Stimulated activated memory B cell treated with anti-CD40 and anti-IgM and Interleukin-4, amounts not matched to agents 10 μg/mL and 1 μg/mL and 100 μg/mL, for 72 hours (primary cell): ENCODE measurements at regions not wholly inside any gene's neighbourhood (a gene's known extent, or its start where the extent isn't known, plus 50 kb on each side); places are given as distances from the start of the nearest gene placed in this dataset.
"Not testable (repeated sequence)": the region's sequence is repeated elsewhere in the genome, so short reads cannot be mapped to it uniquely, and the experiment has no call there.

Experiments
- ATAC-seq: fragments of 150-1000 bp; cut with Tn5 transposase; 2 replicates; pipeline ENCODE4 v1.10.0; 2021
- H3K27ac Mint-ChIP-seq: one replicate; pipeline ENCODE4 v1.8.0; 2022; ENCODE audit warnings: mild to moderate bottlenecking, mixed read lengths
- H3K27me3 Mint-ChIP-seq: one replicate; pipeline ENCODE4 v1.8.0; 2022; ENCODE audit warnings: mixed read lengths
- H3K36me3 Mint-ChIP-seq: one replicate; pipeline ENCODE4 v1.8.0; 2022; ENCODE audit warnings: mixed read lengths
- H3K4me1 Mint-ChIP-seq: one replicate; pipeline ENCODE4 v1.8.0; 2022; ENCODE audit warnings: mixed read lengths
- H3K4me3 Mint-ChIP-seq: one replicate; pipeline ENCODE4 v1.8.0; 2022; ENCODE audit warnings: mild to moderate bottlenecking, moderate library complexity, mixed read lengths
- H3K9me3 Mint-ChIP-seq: one replicate; pipeline ENCODE4 v1.8.0; 2022; ENCODE audit warnings: mixed read lengths

DNA sequence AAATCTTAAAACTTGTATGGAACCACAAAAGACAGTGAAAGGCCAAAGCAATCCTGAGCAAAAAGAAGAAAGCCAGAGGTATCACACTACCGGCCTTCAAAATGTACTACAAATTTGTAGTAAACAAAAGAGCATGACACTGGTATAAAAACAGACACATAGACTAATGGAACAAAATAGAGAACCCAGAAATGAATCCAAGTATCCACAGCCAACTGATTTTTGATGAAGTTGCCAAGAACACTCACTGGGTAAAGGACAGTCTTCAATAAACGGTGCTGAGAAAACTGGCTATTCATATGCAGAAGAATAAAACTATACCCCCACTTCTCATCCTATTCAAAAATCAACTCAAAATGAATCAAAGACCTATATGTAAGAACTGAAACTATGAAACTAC, 390.1 kb downstream of the PRELID2 start:
- H3K9me3 Mint-ChIP-seq = peaks cover 9% of the 10 kb centered on the region
- no peaks in the 10 kb centered on the region for H3K4me1 Mint-ChIP-seq
- no peaks in the 10 kb centered on the region for H3K27me3 Mint-ChIP-seq
- H3K36me3 Mint-ChIP-seq = no peaks in the 10 kb centered on the region
- no peak overlapping the region for H3K4me3 Mint-ChIP-seq
- ATAC-seq = no peak
- H3K27ac Mint-ChIP-seq = no peak overlapping the region

DNA sequence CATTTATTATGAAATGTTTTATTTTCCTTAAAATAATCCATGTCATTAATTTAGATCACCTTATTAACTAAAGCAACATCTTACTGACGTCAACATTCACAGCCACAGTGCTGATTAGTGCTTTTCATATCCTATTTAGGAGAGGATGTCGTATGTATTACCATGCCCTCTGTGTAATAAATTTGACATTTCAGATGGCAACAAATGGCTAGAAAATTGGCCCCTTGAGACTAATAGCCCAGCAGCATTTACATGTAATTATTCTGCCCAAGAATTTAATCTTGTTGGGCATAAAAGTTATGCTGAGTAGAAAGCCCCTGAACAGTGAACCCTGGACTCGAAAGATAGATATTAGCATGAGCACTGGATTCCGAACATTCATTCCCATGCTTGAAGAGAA, 391.2 kb downstream of the PRELID2 start:
- Mint-ChIP-seq H3K9me3 (peaks cover 11% of the 10 kb centered on the region), H3K4me3 (no peak overlapping the region), H3K36me3 (no peaks in the 10 kb centered on the region), H3K27ac (no peak overlapping the region), H3K27me3 (no peaks in the 10 kb centered on the region), H3K4me1 (no peaks in the 10 kb centered on the region)
- no peak for ATAC-seq

DNA sequence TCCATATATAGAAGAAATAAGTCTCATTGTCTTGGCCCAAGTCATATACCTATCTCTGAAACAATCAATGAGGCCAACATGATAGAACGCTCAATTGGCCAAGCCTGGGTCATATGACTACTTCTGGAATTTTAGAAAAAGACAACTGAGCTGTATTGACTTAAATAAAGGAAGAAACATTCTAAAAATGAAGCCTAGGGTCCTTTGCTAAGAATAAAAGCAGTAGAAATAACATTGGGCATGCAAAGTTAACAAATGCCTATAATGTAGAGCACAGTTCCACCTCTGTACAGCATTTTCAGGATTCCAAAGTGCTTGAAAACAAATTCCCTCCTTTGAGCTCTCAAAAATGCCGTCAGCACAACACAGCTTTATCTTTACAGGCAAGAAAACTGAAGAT, 391.8 kb downstream of the PRELID2 start:
- H3K9me3 Mint-ChIP-seq = peaks cover 11% of the 10 kb centered on the region

DNA sequence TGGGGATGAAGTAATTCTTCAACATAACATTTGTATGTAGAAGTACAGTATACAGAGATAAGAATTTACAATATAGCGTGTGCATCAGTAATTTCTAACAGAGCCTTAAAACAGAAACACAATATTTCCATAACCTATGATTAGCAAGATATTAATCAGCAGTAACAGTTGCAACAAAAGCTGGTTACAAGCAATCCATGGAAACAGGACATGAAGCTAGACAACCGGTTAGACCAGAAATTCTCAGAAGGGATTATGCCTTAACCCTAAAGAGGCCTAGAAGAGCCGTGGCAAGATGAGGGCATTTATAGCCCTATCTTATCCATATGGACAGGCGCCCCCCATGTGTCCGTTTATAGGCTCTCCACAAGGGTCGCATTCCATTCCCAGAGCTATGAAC, 392.5 kb downstream of the PRELID2 start:
- peaks cover 11% of the 10 kb centered on the region for H3K9me3 Mint-ChIP-seq
- not testable (repeated sequence) for ATAC-seq, H3K4me3 Mint-ChIP-seq, H3K27me3 Mint-ChIP-seq, H3K4me1 Mint-ChIP-seq, H3K27ac Mint-ChIP-seq, H3K36me3 Mint-ChIP-seq

More for the DNA sequence above, 391.8 kb downstream of the PRELID2 start:
- Mint-ChIP-seq H3K36me3 (no peaks in the 10 kb centered on the region), H3K4me3 (no peak overlapping the region), H3K27ac (no peak overlapping the region), H3K27me3 (no peaks in the 10 kb centered on the region), H3K4me1 (no peaks in the 10 kb centered on the region)
- no peak for ATAC-seq

DNA sequence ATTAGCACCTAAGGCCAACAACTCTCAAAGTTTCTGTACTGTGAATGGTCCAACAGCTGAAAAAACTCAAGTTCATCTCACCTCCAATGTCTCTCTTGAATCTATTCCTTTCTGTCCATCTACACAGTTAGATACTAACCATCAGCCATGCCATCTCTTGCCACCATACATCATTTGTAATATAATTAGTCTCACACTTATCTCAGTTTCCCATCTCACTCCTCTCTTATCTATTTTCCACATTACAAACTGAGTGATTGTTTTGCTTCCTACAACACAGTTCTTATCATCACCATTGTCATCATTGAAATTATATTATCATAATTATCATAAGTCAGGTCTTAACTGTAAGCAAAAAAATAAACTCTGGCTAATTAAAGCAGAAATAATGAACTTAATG, 393.9 kb downstream of the PRELID2 start:
- no peak overlapping the region for H3K27ac Mint-ChIP-seq
- H3K4me1 Mint-ChIP-seq = no peaks in the 10 kb centered on the region

DNA sequence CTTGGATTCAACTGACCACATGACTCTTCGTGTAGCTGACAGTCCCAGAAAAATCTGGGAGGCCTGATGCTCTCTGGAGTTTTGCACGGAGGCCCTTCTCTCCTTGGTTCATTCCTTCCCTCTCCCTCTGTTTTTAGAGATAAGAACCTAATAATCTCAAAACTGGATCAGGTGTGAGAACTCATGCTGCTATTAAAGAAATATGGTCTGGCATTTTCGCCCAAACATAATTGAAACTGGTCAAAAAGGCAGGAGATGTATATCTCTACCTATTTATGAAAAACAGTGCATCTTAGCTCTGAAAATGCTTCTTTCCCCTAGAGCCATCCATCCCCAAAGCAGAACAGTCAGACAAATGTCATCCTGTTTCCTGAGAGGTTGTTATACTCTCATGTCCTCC, 397.5 kb downstream of the PRELID2 start:
- no peak overlapping the region for H3K4me3 Mint-ChIP-seq
- H3K9me3 Mint-ChIP-seq = peaks cover 8% of the 10 kb centered on the region
- H3K36me3 Mint-ChIP-seq = no peaks in the 10 kb centered on the region
- no peaks in the 10 kb centered on the region for H3K4me1 Mint-ChIP-seq
- H3K27me3 Mint-ChIP-seq = no peaks in the 10 kb centered on the region
- ATAC-seq = no peak
- H3K27ac Mint-ChIP-seq = no peak overlapping the region

More for the DNA sequence above, 393.9 kb downstream of the PRELID2 start:
- H3K4me3 Mint-ChIP-seq = no peak overlapping the region
- H3K27me3 Mint-ChIP-seq = no peaks in the 10 kb centered on the region
- peaks cover 12% of the 10 kb centered on the region for H3K9me3 Mint-ChIP-seq
- ATAC-seq = no peak
- H3K36me3 Mint-ChIP-seq = no peaks in the 10 kb centered on the region

DNA sequence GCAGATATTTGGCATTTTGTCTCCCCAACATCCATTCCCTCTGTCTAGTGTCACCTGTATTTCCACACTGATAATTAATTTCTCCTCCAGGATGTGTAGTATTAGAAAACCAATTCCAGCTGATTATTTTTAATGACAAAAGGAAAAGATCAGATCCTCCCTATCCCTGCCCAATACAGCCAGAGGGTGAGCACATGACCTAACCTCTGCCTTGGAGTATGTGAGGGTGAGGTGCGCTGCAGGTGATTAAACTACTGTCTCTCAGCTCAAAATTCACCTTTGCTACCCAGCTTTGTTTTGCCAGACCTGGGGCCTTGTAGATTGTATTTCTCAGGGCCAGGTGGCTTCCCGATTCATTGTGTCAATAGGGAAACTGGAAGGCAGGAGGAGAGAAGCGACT, 402.1 kb downstream of the PRELID2 start:
- Mint-ChIP-seq H3K36me3 (no peaks in the 10 kb centered on the region), H3K27me3 (no peaks in the 10 kb centered on the region), H3K27ac (no peak overlapping the region), H3K9me3 (peaks cover 13% of the 10 kb centered on the region), H3K4me1 (no peaks in the 10 kb centered on the region), H3K4me3 (no peak overlapping the region)
- no peak for ATAC-seq

DNA sequence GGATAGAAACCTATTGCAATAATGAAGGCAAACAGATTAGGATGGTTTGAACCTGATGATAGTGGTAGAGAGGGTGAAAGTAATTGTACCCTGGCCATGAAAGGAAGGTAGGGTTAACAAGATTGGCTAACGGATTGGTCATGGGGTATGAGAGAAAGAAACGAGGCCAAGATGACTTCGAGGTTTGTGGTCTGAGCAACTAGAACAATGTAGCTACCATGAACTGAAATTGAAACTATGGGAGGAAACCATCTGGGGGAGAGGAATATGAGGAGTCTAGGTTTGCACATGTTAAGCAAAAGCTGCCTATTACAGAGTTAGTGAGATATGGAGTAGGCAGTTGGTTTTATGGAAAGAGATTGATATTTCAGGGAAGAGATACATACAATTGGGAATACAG, 406.0 kb downstream of the PRELID2 start:
- Mint-ChIP-seq H3K4me3 (no peak overlapping the region), H3K9me3 (peaks cover 12% of the 10 kb centered on the region), H3K27me3 (no peaks in the 10 kb centered on the region), H3K27ac (no peak overlapping the region), H3K36me3 (no peaks in the 10 kb centered on the region), H3K4me1 (no peaks in the 10 kb centered on the region)
- no peak for ATAC-seq

DNA sequence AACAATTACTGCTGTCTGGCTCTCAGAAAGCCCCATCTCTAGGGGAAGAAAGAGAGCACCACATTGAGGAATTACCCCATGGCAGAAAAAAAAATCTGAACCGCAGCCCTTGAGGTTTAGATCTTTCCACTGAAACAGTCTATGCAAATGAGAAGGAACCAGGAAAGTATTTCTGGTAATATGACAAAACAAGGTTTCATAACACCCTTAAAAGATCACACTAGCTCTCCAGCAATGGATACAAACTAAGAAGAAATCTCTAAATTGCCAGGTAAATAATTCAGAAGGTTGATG, 427.1 kb downstream of the PRELID2 start:
- Mint-ChIP-seq H3K9me3 (peaks cover 30% of the 10 kb centered on the region), H3K36me3 (no peaks in the 10 kb centered on the region), H3K27ac (no peak overlapping the region), H3K27me3 (no peaks in the 10 kb centered on the region), H3K4me3 (no peak overlapping the region), H3K4me1 (no peaks in the 10 kb centered on the region)
- ATAC-seq = no peak

DNA sequence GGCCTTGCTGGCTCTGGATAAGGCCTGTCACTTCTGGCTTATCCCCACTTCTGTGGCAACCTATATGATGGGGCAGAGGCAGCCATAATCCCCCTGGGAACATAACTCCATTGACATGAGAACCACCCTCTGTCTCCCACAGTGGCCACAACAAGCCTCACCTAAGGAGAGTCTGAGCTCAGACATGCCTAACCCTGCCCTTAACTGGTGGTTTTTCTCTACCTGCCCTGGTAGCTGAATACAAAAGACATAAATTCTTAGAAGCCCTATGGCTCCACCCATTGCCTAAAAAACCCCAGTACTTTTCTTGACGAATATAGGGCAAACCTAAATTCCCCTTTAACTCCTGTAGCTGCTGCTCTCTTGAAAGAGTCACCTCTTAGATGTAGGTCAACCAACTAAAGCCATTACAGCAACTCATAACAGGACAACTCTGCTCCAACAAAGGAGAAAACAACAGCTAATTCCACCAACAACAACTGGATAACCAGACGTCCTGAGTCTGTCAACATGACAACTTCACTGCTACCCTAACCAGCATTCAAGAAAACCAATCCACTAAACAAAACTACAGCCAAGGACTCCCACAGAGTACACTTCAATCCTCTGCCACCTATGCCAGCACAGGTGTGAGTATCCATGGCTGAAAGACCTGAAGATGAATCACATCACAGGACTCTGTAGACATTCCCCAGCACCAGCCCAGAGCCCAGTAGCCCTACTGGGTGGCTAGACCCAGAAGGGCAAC, 427.7 kb downstream of the PRELID2 start:
- ATAC-seq = no peak
- no peaks in the 10 kb centered on the region for H3K27me3 Mint-ChIP-seq
- H3K36me3 Mint-ChIP-seq = no peaks in the 10 kb centered on the region
- H3K4me3 Mint-ChIP-seq = no peak overlapping the region
- H3K4me1 Mint-ChIP-seq = no peaks in the 10 kb centered on the region
- no peak overlapping the region for H3K27ac Mint-ChIP-seq
- H3K9me3 Mint-ChIP-seq = peaks cover 27% of the 10 kb centered on the region

DNA sequence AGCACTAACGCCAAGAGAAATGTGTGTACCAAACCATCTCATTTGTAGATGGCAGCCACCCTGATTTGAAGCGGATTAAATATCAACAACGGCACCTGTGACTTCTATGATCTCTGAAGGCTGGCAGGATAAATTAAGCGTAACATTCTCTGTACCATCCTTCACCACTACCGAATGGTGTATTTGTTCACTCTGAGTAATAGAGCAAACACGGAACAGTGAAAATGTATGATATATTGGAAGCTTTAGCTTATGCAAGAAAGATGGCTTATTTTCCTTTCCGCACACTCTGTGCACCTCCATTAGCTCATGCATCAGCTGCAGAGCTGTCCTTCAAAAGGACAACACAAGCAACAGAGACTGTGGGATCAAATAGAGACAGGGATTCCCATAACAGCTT, 431.1 kb downstream of the PRELID2 start:
- Mint-ChIP-seq H3K27ac (no peak overlapping the region), H3K4me1 (no peaks in the 10 kb centered on the region), H3K9me3 (peaks cover 18% of the 10 kb centered on the region), H3K27me3 (no peaks in the 10 kb centered on the region), H3K36me3 (no peaks in the 10 kb centered on the region), H3K4me3 (no peak overlapping the region)
- ATAC-seq = no peak

DNA sequence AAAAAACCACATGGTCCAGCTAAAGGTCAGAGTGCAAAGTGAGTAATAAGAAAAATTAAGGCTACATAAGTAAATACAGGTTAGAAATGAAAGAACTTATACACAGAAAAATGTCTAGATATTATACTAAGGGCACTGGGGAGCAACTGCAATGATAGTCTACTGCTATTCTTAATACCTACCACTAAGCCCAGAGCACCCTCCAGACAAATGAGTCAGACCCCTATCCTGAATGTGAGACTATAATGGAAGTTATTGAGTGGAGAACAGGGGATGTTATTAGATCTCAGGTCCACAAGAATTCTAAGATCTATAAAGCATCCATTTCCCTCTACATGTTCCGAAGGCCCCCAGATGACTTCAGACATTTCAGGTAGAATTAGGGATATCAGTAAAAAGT, 438.3 kb downstream of the PRELID2 start:
- peaks cover 4% of the 10 kb centered on the region for H3K9me3 Mint-ChIP-seq
- H3K27me3 Mint-ChIP-seq = no peaks in the 10 kb centered on the region
- no peak overlapping the region for H3K27ac Mint-ChIP-seq
- H3K4me1 Mint-ChIP-seq = no peaks in the 10 kb centered on the region
- ATAC-seq = no peak
- H3K36me3 Mint-ChIP-seq = no peaks in the 10 kb centered on the region
- H3K4me3 Mint-ChIP-seq = no peak overlapping the region

DNA sequence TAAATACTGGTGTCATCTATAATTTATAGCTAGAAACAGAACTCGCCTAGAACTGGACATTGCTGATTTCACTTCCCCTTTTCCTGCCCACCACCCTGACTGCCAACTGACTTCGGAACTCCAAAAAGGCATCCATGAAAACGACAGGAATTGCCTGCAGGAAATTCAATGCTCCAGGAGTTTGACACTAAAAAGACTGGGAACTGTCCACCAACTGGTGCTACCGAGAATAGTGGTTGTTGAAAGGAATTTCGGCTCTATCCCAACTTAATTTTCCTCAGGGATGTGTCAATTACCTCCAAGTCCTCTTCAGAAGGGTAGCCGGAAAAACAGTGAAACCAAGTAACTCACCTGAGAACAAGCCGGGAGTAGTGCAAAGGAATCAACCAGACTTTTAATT, 440.0 kb downstream of the PRELID2 start:
- H3K36me3 Mint-ChIP-seq, H3K27me3 Mint-ChIP-seq, ATAC-seq, H3K9me3 Mint-ChIP-seq, H3K4me1 Mint-ChIP-seq, H3K27ac Mint-ChIP-seq, H3K4me3 Mint-ChIP-seq: not testable (repeated sequence)

DNA sequence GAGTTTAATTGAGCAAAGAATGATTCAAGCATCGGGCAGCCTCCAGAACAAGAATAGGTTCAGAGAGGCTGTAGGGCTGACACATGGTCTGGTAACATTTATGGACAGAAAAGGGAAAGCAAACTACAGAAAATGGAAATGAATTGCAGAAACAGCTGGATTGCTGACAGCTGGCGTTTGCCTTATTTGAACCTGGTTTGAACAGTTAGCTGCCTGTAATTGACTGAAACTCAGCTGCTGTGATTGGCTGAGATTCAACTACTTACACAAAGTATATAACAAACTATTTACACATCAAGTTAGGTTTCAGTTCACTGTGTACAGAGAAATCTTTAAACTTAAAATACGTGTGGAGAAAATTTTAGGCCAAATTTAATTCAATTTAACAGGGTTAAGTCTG, 441.7 kb downstream of the PRELID2 start:
- Mint-ChIP-seq H3K36me3 (no peaks in the 10 kb centered on the region), H3K4me1 (no peaks in the 10 kb centered on the region), H3K27ac (no peak overlapping the region), H3K9me3 (peaks cover 14% of the 10 kb centered on the region), H3K27me3 (no peaks in the 10 kb centered on the region), H3K4me3 (no peak overlapping the region)
- ATAC-seq = no peak

DNA sequence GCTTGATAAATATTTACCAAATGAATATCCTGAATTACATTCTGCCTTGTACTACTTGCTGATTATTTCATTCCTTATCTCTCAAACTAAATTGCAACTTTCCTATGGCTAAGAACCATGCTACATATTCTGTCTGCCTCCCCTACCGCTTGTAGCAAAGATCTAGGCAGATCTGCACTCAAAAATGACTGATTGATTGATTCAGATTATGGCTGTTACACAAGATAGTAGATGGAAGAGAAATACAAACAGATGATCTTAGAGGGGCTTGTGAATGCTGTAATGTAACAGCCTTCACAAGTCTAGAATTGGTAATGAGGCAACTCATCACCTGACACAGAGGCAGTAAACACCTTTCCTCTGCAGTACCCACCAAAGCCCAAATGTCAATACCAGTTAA, 446.1 kb downstream of the PRELID2 start:
- peaks cover 15% of the 10 kb centered on the region for H3K9me3 Mint-ChIP-seq
- no peak overlapping the region for H3K4me3 Mint-ChIP-seq
- ATAC-seq = no peak

DNA sequence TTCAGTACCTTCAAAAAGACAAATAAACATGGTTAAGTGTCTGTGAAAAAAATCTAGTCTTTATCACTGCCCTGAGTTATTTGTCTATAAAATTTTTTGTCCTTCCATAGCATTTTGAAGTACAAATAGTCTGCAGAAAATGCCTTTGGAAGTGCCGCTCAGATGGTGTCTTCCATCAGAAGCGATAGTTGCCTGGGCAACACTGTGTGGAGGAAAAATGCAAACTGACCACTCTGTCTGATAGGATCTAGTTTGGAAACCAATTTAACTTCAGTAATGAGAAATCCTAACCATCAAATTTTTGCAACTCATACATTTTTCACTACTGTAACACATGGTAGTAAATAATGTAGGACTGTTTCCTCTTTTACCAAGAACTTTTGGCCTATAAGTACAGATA, 449.9 kb downstream of the PRELID2 start:
- Mint-ChIP-seq H3K4me3 (no peak overlapping the region), H3K4me1 (no peaks in the 10 kb centered on the region), H3K36me3 (no peaks in the 10 kb centered on the region), H3K27ac (no peak overlapping the region), H3K27me3 (no peaks in the 10 kb centered on the region), H3K9me3 (peaks cover 11% of the 10 kb centered on the region)
- no peak for ATAC-seq

More for the DNA sequence above, 446.1 kb downstream of the PRELID2 start:
- Mint-ChIP-seq H3K4me1 (no peaks in the 10 kb centered on the region), H3K27ac (no peak overlapping the region), H3K36me3 (no peaks in the 10 kb centered on the region), H3K27me3 (no peaks in the 10 kb centered on the region)

DNA sequence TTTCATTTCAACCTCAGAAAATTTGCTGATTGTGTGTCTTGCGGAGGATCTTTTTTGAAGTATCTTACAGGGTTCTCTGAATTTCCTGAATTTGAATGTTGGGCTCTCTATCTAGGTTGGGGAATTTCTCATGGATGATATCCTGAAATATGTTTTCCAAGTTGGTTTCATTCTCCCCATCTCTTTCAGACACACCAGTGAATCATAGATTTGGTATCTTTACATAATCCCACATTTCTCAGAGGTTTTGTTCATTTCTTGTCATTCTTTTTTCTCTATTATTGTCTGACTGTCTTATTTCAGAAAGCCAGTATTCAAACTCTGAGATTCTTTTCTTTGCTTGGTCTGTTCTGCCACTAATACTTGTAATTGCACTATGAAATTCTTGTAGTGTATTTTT, 456.9 kb downstream of the PRELID2 start:
- ATAC-seq = no peak
- Mint-ChIP-seq H3K9me3 (peaks cover 26% of the 10 kb centered on the region), H3K4me3 (no peak overlapping the region), H3K27me3 (no peaks in the 10 kb centered on the region), H3K27ac (no peak overlapping the region), H3K4me1 (no peaks in the 10 kb centered on the region), H3K36me3 (peaks cover 5% of the 10 kb centered on the region)
